ENCODE measurements at regions not wholly inside any gene's neighbourhood (a gene's known extent, or its start where the extent isn't known, plus 50 kb on each side); places are given as distances from the start of the nearest gene placed in this dataset.

- DNase-seq, result no peak
Measured at GRCh38 chr18:69217196-69218000, 183.3 kb upstream of the DOK6 start.

DNA sequence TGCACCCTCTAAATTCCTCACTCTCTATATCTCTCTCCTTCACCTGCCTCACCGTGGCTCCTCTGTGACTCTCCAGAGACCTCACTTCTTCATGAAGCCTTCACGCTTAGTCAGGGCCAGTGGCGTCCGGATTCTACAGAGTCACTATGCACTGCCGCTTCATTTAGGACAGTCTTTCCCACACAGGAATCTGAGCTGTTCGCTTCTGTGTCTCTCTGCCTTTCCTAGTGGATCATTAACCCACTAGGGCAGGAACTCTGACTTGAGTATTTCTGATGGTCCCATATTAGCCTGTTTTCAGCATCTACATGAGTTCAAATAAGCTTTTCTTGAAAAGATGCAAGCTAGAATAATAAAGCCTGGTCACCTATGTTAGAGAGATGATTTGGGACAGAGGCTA, 180.2 kb upstream of the DOK6 start:
- no peak for DNase-seq

DNA sequence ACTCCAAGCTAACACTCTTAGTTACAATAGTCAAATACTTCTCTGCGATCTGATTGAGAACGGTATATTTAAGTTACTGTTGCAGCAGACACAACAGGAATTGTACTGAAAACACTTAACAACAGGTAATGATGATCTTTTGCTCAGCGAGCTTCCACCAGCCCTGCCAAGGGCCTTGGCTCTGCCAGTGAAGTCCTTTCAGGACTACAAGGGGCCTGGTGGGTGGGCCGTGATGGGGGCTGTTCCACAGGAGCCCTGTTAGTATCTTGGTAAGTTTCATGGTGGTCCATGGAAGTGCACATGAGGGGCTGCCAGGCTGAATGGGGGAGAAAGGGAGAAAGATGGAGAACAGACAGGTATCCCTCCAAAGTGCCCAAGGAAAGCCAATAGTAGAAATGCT, 178.6 kb upstream of the DOK6 start:
- no peak for DNase-seq

DNA sequence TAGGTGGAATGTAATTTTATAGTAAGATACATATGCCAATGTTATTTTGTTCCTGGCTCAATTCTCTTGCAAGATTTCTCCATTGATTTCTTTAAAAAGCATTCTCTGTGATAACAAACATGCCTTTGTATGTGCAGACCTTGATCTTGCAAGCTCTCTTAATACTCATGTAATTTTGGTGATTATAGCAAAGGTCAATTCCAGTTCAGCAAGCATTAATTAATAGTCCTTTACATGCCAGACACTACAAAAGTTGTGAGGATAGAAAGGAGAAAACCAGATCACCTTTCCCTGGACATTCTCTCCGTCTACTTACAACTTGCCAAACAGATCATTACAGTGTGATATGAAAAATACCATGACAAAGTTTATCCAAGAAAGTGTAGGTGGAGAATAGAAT, 173.7 kb upstream of the DOK6 start:
- no peak for DNase-seq

GRCh38 chr18:69230204-69230603, 170.5 kb upstream of the DOK6 start:
- DNase-seq, result no peak

GRCh38 chr18:69233465-69234054, 167.1 kb upstream of the DOK6 start:
- DNase-seq, result no peak

DNA sequence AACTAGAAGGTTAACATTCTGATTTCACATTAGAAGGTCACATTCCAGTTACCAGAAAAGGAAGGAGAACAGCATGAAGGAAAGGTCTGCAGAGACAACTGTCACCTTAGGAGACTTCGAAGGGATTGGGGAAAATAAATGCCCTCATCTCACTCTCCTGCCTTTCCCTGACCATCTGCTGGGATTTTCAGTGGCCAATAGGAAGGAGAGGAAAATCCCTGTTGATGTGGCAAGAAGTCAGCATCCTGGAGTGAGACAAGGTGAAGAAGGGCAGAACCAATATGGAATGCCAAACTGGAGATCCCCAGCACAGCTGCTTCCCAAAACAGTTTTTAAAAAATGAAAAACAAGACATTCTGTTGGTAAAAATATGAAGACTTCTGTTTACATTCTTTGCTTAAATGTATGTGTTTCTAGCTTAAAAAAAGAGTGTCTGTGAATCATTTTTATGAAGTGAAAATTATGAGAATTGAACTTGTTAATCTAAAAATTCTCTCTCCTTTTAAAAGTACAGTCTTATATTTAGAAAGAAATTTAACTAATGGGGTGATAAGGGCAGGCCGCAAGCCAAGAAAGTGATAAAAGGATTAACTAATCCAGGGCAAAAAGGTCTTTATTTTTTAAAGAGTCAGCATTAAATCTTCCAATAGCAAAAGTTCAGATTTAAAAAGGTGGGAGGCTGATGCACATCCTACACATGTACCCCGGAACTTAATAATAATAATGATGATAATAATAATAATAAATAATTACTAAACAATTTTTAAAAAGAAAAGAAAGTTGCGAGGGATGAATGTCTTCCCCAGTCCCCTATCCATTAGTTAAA, 160.6 kb upstream of the DOK6 start:
- no peak for DNase-seq

GRCh38 chr18:69246027-69246426, 154.7 kb upstream of the DOK6 start:
- no peak for DNase-seq

GRCh38 chr18:69250305-69251151, 150.2 kb upstream of the DOK6 start:
- no peak for DNase-seq

DNA sequence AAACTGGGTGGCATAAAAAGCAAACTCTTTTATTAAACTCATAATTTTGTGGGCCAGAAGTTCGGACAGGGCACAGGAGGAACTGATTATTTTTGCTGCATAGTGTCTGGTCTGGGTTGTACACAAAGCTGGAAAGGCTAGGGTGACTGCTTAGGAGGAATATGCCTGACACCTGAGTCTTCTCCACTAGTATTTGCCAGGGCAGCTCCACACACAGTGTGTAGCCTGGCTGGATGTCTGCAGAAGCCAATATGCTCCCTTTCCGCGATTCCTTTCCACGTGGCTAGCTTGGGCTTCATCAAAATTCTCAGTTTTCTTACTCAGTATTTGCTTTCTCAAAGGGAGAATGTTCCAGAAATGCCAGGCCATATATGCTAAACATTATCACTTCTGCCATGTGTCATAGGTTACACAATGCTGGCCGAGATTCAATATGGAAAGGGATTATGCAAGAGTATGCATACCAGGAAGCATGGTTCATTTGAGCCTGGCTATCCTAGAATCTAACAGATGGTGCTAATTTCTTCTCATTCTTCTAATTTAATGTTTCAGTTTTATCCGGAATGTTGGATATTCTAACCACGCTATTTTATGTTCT, 142.7 kb upstream of the DOK6 start:
- DNase-seq, result peak; percentile 11

GRCh38 chr18:69259282-69259681, 141.4 kb upstream of the DOK6 start:
- no peak for DNase-seq

DNA sequence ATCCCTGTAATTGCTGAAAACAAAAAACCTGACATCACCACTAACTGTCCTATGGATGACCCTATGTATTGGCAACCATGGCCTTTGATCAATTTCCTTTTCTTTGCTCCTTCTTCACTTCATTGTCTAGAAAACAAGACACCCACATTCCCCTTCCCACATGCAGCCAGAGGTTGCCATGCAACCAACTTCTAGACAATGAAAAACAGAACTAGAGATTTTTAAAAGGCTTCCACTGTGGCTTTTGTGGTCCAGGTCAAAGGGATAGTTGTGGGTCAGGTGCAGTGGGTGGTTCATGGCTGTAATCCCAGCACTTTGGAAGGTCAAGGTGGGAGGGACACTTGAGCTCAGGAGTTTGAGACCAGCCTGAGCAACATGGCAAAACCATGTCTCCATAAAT, 139.3 kb upstream of the DOK6 start:
- no peak for DNase-seq

- DNase-seq, result no peak
Measured at GRCh38 chr18:69265656-69266055, 135.0 kb upstream of the DOK6 start.

GRCh38 chr18:69267895-69268294, 132.8 kb upstream of the DOK6 start:
- no peak for DNase-seq

GRCh38 chr18:69282371-69282770, 118.3 kb upstream of the DOK6 start:
- no peak for DNase-seq

GRCh38 chr18:69291044-69291443, 109.6 kb upstream of the DOK6 start:
- no peak for DNase-seq

DNA sequence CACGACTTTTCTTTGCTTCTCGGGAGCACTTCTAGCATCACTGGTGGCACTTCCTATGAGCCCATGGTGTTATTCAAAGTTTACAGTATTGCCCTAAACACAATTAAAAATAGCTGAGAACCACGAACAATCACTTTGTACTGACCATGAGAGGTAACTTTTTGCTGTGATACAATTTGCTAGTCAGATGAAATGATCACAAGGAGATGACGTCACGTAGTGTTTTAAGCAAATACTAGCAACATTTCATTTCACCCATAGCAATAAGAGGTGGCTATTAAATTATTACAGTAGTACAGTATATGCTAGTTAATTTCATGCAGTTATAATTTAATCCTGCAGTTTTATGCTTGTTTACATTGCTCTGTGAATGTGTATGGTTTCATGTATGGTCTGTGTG, 108.9 kb upstream of the DOK6 start:
- DNase-seq, result no peak

GRCh38 chr18:69300185-69300584, 100.5 kb upstream of the DOK6 start:
- no peak for DNase-seq

- no peak for DNase-seq
Measured at GRCh38 chr18:69308619-69309018, 92.1 kb upstream of the DOK6 start.

DNA sequence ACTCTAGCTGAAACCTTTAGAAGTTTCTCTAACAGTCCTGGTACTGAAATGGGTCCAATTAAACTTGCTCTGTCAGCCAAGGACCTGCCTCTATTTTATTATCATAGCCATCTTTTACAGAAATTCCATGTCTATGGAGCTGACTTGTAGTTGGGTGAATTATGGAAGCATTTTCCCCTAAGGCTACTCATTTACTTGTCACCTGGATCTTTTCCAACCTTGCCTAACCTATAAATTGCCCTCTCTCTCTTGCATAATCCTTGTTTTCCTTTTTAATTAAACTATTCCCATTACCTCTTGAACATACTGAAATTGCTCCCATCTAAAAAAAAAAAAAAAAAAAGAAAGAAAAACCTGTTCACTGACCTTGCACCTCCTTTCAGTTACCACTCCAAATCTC, 74.6 kb upstream of the DOK6 start:
- no peak for DNase-seq

DNA sequence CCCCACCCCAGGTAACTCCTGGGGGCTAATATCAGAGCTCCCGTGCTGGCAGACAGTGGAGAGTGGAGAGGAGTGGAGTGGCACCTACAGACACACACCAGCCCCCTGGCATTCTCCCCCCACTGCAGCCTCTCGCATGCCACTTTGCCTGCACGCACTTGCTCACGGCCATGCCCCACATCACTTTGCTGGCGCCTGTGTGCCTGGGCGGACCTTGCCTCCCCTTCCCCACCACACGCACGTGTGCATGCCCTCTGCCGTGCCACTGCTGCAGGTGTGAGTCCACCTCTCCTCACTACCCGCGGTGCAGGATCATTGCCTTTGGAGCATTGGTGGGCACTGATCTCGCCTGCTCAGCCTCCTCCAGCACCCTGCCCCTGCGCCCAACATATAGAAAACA, 72.6 kb upstream of the DOK6 start:
- DNase-seq, result no peak

DNA sequence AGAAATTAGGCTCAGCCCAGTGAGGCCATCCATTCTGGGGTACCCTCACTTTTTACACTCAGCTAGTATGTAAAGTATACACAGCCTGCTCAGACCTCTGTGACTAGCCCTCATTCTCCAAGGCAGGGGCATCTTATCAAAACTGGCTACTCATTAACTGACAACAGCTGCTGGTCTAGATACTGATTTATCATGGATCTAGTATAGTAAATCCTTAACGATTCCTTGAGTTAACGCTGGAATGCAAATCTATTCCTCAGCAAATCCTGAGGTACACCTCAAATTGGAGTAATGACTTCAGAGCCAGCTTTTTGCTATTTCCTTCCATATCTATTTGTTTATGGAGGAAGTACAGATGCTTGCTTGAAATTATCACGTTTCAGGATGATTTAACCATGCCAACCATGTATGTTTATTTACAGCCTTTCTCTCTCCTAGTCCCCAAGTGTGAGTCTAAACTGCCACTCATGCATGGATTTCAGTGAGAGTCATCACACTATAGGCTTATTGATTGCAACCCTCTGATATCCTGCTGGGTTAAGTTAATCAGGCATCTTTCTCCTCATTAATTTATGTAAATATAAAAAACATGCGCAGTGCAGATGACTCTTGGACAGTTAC, 70.2 kb upstream of the DOK6 start:
- no peak for DNase-seq

All from femur (tissue), 1 donor.